ENCODE measurements at regions not wholly inside any gene's neighbourhood (a gene's known extent, or its start where the extent isn't known, plus 50 kb on each side); places are given as distances from the start of the nearest gene placed in this dataset.
A peak's percentile ranks its signal among the peaks of the same experiment; 100 is the strongest.

- no peak overlapping the region for H3K27ac ChIP-seq (ENCODE audit: insufficient read depth, low read depth, low read length)
- peak; percentile 15 for FAIRE-seq
- no peaks in the 10 kb centered on the region for H3K4me1 ChIP-seq (ENCODE audit: control insufficient read depth, extremely low read depth, insufficient read depth, low read length)
- H3K27me3 ChIP-seq (ENCODE audit: control insufficient read depth in 2 of 2, insufficient read depth in 2 of 2, low read length in 2 of 2): no peaks in the 10 kb centered on the region
- H2AFZ ChIP-seq (ENCODE audit: low read depth, low read length): no peak overlapping the region
- no peaks in the 10 kb centered on the region for H3K36me3 ChIP-seq (ENCODE audit: control insufficient read depth in 2 of 2, extremely low read depth in 1 of 2, insufficient read depth in 2 of 2, low read length in 2 of 2)
- TF ChIP-seq FOS (IDR thresholded peaks at IDR 0.05; ENCODE audit: borderline replicate concordance, insufficient read depth, low read length) (peak; percentile 33), CTCF (IDR thresholded peaks at IDR 0.05; ENCODE audit: extremely low read depth in 1 of 2, insufficient read depth in 1 of 2, low read depth in 1 of 2, low read length in 2 of 2) (no peak), EZH2 (IDR thresholded peaks at IDR 0.05; ENCODE audit: borderline replicate concordance, low read depth, low read length, severe bottlenecking) (no peak)
- H4K20me1 ChIP-seq (replicated peaks; ENCODE audit: control insufficient read depth, extremely low read depth, insufficient read depth, low read length): no peaks in the 10 kb centered on the region
- H3K9me1 ChIP-seq (replicated peaks; ENCODE audit: control insufficient read depth, extremely low read depth, insufficient read depth, low read length): no peaks in the 10 kb centered on the region
- H3K9me3 ChIP-seq (replicated peaks; ENCODE audit: control insufficient read depth, insufficient read depth, low read length): no peaks in the 10 kb centered on the region
- no peak overlapping the region for H3K4me2 ChIP-seq (ENCODE audit: insufficient read depth, low read length)
- dilution Hi-C loops (cut with MboI; ENCODE audit: extremely low pct_ligation_motif_present, low sequenced_read_pairs): no loop called here
- H3K79me2 ChIP-seq (ENCODE audit: control insufficient read depth, insufficient read depth, low read length): no peaks in the 10 kb centered on the region
- BruUV-seq (replicated peaks): no TSS peak
- intact Hi-C loops (cut with micrococcal nuclease): no loop called here
- POLR2A ChIA-PET: no interaction called here
- no peak for DNase-seq (ENCODE audit: low read depth, low spot score)
- CTCF ChIA-PET: interaction anchor here (1.2 to 1.3 kb wide), 3 partner anchors 64 to 74 kb away, joined by 3 to 4 read pairs (median 3); no protein-coding TSS in a partner anchor
- no peak overlapping the region for H3K9ac ChIP-seq (replicated peaks; ENCODE audit: extremely low read depth, insufficient read depth, low read length)
- H3K4me3 ChIP-seq (replicated peaks in 1 of 3; ENCODE audit: insufficient read depth in 1 of 3, low read depth in 1 of 3, low read length in 3 of 3): no peak overlapping the region
These were observed 61.0 kb upstream of the NAV2 start for GRCh38 chr11:19651653-19652052.

- TF ChIP-seq MAX (IDR thresholded peaks at IDR 0.05; ENCODE audit: insufficient read depth, insufficient read length) (no peak), JUN (IDR thresholded peaks at IDR 0.05; ENCODE audit: borderline replicate concordance, insufficient read depth, insufficient read length, low read depth) (no peak), POLR2A (IDR thresholded peaks at IDR 0.05; ENCODE audit: low read depth, low read length) (no peak), FOS (IDR thresholded peaks at IDR 0.05; ENCODE audit: borderline replicate concordance, insufficient read depth, low read length) (no peak), GATA2 (IDR thresholded peaks at IDR 0.05; ENCODE audit: insufficient read depth, insufficient read length, low read depth, low read length) (no peak), CTCF (IDR thresholded peaks at IDR 0.05; ENCODE audit: extremely low read depth in 1 of 2, insufficient read depth in 1 of 2, low read depth in 1 of 2, low read length in 2 of 2) (no peak), MYC (IDR thresholded peaks at IDR 0.05; ENCODE audit: low read depth, low read length) (no peak), POLR2AphosphoS5 (IDR thresholded peaks at IDR 0.05; ENCODE audit: insufficient read depth, low read depth, low read length) (no peak), EZH2 (IDR thresholded peaks at IDR 0.05; ENCODE audit: borderline replicate concordance, low read depth, low read length, severe bottlenecking) (no peak)
- Histone ChIP-seq H3K4me1 (ENCODE audit: control insufficient read depth, extremely low read depth, insufficient read depth, low read length) (no peaks in the 10 kb centered on the region), H3K4me3 (replicated peaks in 1 of 3; ENCODE audit: insufficient read depth in 1 of 3, low read depth in 1 of 3, low read length in 3 of 3) (no peak overlapping the region), H3K27me3 (ENCODE audit: control insufficient read depth in 2 of 2, insufficient read depth in 2 of 2, low read length in 2 of 2) (no peaks in the 10 kb centered on the region), H3K79me2 (ENCODE audit: control insufficient read depth, insufficient read depth, low read length) (no peaks in the 10 kb centered on the region), H3K9me3 (replicated peaks; ENCODE audit: control insufficient read depth, insufficient read depth, low read length) (no peaks in the 10 kb centered on the region), H3K36me3 (ENCODE audit: control insufficient read depth in 2 of 2, extremely low read depth in 1 of 2, insufficient read depth in 2 of 2, low read length in 2 of 2) (no peaks in the 10 kb centered on the region), H2AFZ (ENCODE audit: low read depth, low read length) (no peak overlapping the region), H3K9ac (replicated peaks; ENCODE audit: extremely low read depth, insufficient read depth, low read length) (no peak overlapping the region), H3K9me1 (replicated peaks; ENCODE audit: control insufficient read depth, extremely low read depth, insufficient read depth, low read length) (no peaks in the 10 kb centered on the region), H3K27ac (ENCODE audit: insufficient read depth, low read depth, low read length) (no peak overlapping the region), H4K20me1 (replicated peaks; ENCODE audit: control insufficient read depth, extremely low read depth, insufficient read depth, low read length) (no peaks in the 10 kb centered on the region), H3K4me2 (ENCODE audit: insufficient read depth, low read length) (no peak overlapping the region)
- intact Hi-C loops (cut with micrococcal nuclease) (no loop called here), dilution Hi-C loops (cut with MboI; ENCODE audit: extremely low pct_ligation_motif_present, low sequenced_read_pairs) (no loop called here)
- ChIA-PET CTCF (interaction anchor here (0.9 to 1.5 kb wide), 4 partner anchors 54 to 74 kb away, joined by 3 to 7 read pairs (median 3); no protein-coding TSS in a partner anchor), POLR2A (no interaction called here)
- BruUV-seq (replicated peaks): no TSS peak
- DNase-seq (ENCODE audit: low read depth, low spot score): no peak
- FAIRE-seq: no peak
These were observed 61.6 kb upstream of the NAV2 start for GRCh38 chr11:19651028-19651427.

Measured in endothelial cell of umbilical vein (primary cell).